ENCODE measurements at regions not wholly inside any gene's neighbourhood (a gene's known extent, or its start where the extent isn't known, plus 50 kb on each side); places are given as distances from the start of the nearest gene placed in this dataset.

GRCh38 chr2:30371028-30371689, 75.9 kb upstream of the LCLAT1 start:
- no peak for DNase-seq

GRCh38 chr2:30371772-30372373, 75.2 kb upstream of the LCLAT1 start:
- DNase-seq, result no peak

- no peak for DNase-seq
Observed at GRCh38 chr2:30372826-30373225, 74.2 kb upstream of the LCLAT1 start.

GRCh38 chr2:30373881-30374302, 73.2 kb upstream of the LCLAT1 start:
- DNase-seq, result no peak

- DNase-seq, result no peak
Observed at GRCh38 chr2:30374380-30374779, 72.7 kb upstream of the LCLAT1 start.

- DNase-seq, result no peak
Observed at GRCh38 chr2:30375915-30376314, 71.1 kb upstream of the LCLAT1 start.

GRCh38 chr2:30379481-30379880, 67.6 kb upstream of the LCLAT1 start:
- no peak for DNase-seq

GRCh38 chr2:30380824-30381223, 66.2 kb upstream of the LCLAT1 start:
- no peak for DNase-seq

GRCh38 chr2:30382162-30382783, 64.8 kb upstream of the LCLAT1 start:
- DNase-seq, result no peak

GRCh38 chr2:30382995-30383394, 64.1 kb upstream of the LCLAT1 start:
- no peak for DNase-seq

GRCh38 chr2:30385327-30385726, 61.7 kb upstream of the LCLAT1 start:
- DNase-seq, result no peak

- no peak for DNase-seq
Observed at GRCh38 chr2:30392097-30392496, 54.9 kb upstream of the LCLAT1 start.

- no peak for DNase-seq
Observed at GRCh38 chr2:30393510-30393909, 53.5 kb upstream of the LCLAT1 start.

- DNase-seq, result no peak
Observed at GRCh38 chr2:30394096-30394495, 53.0 kb upstream of the LCLAT1 start.

GRCh38 chr2:30396436-30397232, 50.4 kb upstream of the LCLAT1 start:
- no peak for DNase-seq

All from stimulated activated naive CD4-positive, alpha-beta T cell (primary cell).